Bronchial epithelial cell (primary cell): ENCODE measurements at regions not wholly inside any gene's neighbourhood (a gene's known extent, or its start where the extent isn't known, plus 50 kb on each side); places are given as distances from the start of the nearest gene placed in this dataset.

Experiments used
- DNase-seq: peaks from one replicate; pipeline ENCODE4 v3.0.0-alpha.2; 2010; ENCODE audit warnings: low read depth
- FAIRE-seq: peaks from 2 replicates; lab custom pipeline; 2011; peaks lifted over from hg19 to GRCh38; lab: Jason Lieb, UNC
- H3K27me3 ChIP-seq: 2 replicates; pipeline ENCODE4 v1.5.1; 2011; ENCODE audit warnings: low read length; ENCODE audit not compliant: control insufficient read depth, insufficient read depth
- H3K36me3 ChIP-seq: 2 replicates; pipeline ENCODE4 v1.5.1; 2011; ENCODE audit warnings: low read length; ENCODE audit not compliant: control insufficient read depth, insufficient read depth
- H3K4me3 ChIP-seq: 2 replicates; pipeline ENCODE4 v1.5.1; 2011; ENCODE audit warnings: mild to moderate bottlenecking, low read depth, low read length, control low read depth
- TF ChIP-seq, protein P1 (sequence below): IDR thresholded peaks from 2 replicates; pipeline ENCODE4 v1.5.1; 2011; ENCODE audit warnings: mild to moderate bottlenecking, moderate library complexity, low read length, control low read depth, inconsistent platforms; ENCODE audit not compliant: insufficient read depth, severe bottlenecking

DNA sequence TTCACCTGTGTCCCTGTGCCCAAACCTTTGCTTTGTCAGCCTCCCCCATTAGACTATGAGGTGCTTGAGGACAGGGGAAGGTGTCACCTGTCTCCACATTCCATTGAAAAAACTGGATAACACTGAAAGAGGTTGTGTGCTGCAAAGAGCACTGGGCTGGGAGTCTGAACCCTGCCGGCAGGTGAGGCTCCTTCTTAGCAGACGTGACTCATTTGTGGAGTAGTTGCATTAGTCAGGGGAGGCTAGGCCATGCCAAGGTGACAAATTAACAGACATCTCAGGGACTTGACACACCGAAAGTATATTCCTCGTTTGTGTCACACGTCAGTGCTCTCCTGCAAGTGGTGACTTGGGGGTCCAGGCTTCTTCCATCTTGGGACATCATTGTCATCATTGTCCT lies 95.9 kb upstream of the STX18 start:
- TF ChIP-seq, protein P1, sequence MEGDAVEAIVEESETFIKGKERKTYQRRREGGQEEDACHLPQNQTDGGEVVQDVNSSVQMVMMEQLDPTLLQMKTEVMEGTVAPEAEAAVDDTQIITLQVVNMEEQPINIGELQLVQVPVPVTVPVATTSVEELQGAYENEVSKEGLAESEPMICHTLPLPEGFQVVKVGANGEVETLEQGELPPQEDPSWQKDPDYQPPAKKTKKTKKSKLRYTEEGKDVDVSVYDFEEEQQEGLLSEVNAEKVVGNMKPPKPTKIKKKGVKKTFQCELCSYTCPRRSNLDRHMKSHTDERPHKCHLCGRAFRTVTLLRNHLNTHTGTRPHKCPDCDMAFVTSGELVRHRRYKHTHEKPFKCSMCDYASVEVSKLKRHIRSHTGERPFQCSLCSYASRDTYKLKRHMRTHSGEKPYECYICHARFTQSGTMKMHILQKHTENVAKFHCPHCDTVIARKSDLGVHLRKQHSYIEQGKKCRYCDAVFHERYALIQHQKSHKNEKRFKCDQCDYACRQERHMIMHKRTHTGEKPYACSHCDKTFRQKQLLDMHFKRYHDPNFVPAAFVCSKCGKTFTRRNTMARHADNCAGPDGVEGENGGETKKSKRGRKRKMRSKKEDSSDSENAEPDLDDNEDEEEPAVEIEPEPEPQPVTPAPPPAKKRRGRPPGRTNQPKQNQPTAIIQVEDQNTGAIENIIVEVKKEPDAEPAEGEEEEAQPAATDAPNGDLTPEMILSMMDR, result no peak
- no peak overlapping the region for H3K4me3 ChIP-seq
- DNase-seq, result peak; percentile 51
- peak; percentile 77 for FAIRE-seq
- H3K36me3 ChIP-seq, result no peaks in the 10 kb centered on the region
- H3K27me3 ChIP-seq, result no peaks in the 10 kb centered on the region

- FAIRE-seq (no peak), DNase-seq (no peak)
Observed at GRCh38 chr4:4633431-4633830, 91.6 kb upstream of the STX18 start.

DNA sequence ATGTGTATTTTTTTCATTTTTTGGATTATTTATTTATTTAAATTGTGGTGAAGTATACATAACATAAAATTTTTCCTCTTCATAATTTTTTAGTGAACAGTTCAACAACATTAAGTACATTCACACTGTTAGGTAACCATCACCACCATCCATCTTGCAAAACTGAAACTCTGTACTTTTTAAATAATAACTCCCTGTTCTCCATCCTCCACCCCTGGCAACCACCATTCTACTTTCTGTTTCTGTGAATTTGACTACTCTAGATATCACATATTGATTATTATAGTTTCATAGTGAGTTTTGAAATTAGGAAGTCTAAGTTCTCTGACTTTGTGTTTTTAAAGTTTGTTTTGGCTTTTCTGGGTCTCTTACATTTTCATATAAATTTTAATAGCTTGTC lies 89.3 kb upstream of the STX18 start:
- Histone ChIP-seq H3K27me3 (no peaks in the 10 kb centered on the region), H3K4me3 (no peak overlapping the region), H3K36me3 (no peaks in the 10 kb centered on the region)
- DNase-seq (no peak), FAIRE-seq (no peak)
- TF ChIP-seq, protein P1, result no peak

More at GRCh38 chr4:4633431-4633830, 91.6 kb upstream of the STX18 start:
- Histone ChIP-seq H3K4me3 (no peak overlapping the region), H3K27me3 (no peaks in the 10 kb centered on the region), H3K36me3 (no peaks in the 10 kb centered on the region)
- TF ChIP-seq, protein P1, result no peak

DNA sequence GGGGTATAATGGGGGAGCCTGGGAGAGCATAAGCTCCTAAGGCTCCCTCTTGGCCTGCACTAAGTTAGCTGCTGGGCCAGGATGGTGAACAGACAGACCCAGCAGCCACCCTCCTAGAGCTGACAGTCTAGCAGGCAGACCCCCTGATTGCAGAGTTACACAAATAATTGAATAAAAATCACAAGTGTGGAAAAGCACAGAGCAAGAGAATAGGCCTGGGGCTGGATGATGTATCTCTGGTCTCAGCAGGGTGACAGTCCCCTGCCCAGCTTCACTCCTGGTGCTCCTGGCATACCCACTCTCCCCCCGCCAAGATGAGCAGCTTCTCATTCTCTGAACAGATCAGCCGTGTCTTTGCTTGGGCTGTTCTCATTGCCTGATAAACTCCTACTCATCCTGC lies 86.1 kb upstream of the STX18 start:
- H3K36me3 ChIP-seq, result no peaks in the 10 kb centered on the region
- TF ChIP-seq, protein P1, result no peak
- no peaks in the 10 kb centered on the region for H3K27me3 ChIP-seq
- FAIRE-seq (no peak), DNase-seq (no peak)
- no peak overlapping the region for H3K4me3 ChIP-seq

DNA sequence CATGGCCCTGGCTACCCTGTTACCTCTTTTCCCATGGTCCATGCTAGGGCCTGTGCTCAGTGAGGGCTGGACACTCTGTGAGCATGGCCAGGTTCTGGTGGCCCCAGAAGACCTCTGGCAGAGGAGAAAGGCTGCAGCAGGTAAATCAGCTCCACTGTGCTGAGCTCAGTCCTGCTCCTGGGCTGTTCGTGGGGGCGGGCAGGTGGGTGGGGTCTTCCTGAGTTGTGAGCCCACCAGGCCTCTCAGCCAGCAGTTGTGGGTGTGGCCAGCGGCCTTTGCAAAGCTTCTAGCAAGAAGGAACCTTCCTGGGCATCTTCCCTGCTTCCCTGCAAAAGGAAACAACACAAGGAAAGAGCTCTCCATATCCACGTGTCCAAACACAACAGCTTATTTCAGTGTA lies 85.3 kb upstream of the STX18 start:
- FAIRE-seq (no peak), DNase-seq (no peak)
- TF ChIP-seq, protein P1, result no peak
- Histone ChIP-seq H3K36me3 (no peaks in the 10 kb centered on the region), H3K27me3 (no peaks in the 10 kb centered on the region), H3K4me3 (no peak overlapping the region)

DNA sequence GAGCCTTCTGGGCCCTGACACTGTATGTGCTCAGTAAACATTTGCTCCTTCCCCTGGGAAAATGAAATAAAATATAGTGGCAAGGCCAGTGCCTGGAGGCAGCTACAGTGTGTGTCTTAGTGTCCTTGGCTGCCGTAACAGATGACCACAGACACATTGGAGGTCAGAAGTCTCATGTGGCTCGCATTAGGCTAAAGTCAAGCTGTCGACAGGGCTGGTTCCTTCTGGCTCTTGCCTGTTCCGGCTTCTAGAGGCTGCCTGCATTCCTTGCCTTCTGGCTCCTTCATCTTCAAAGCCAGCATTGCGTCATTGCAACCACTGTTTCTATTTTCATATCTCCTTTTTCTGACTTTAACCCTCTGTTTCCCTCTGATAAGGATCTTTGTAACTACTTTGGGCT lies 83.6 kb upstream of the STX18 start:
- DNase-seq (no peak), FAIRE-seq (no peak)
- H3K36me3 ChIP-seq, result no peaks in the 10 kb centered on the region
- H3K4me3 ChIP-seq, result no peak overlapping the region
- no peaks in the 10 kb centered on the region for H3K27me3 ChIP-seq
- TF ChIP-seq, protein P1, result no peak
